Inflammatory macrophage treated with lipopolysaccharide for 4 hours (primary cell): ENCODE measurements at regions not wholly inside any gene's neighbourhood (a gene's known extent, or its start where the extent isn't known, plus 50 kb on each side); places are given as distances from the start of the nearest gene placed in this dataset.
"Not testable (repeated sequence)": the region's sequence is repeated elsewhere in the genome, so short reads cannot be mapped to it uniquely, and the experiment has no call there.

ENCODE experiments used
- DNase-seq: peaks from one replicate; pipeline ENCODE4 v3.0.0-alpha.2; 2020

- DNase-seq = no peak
Measured at GRCh38 chr4:28241021-28241420, 1380.4 kb downstream of the STIM2 start.

GRCh38 chr4:28247805-28248204 is 1387.2 kb downstream of the STIM2 start:
- DNase-seq = no peak

- DNase-seq = no peak
Measured at GRCh38 chr4:28248269-28248668, 1387.6 kb downstream of the STIM2 start.

GRCh38 chr4:28250646-28251045 is 1390.0 kb downstream of the STIM2 start:
- no peak for DNase-seq

- no peak for DNase-seq
Measured at GRCh38 chr4:28251831-28252230, 1391.2 kb downstream of the STIM2 start.

GRCh38 chr4:28254003-28254402 is 1393.4 kb downstream of the STIM2 start:
- no peak for DNase-seq

GRCh38 chr4:28256295-28256694 is 1395.7 kb downstream of the STIM2 start:
- DNase-seq = no peak

GRCh38 chr4:28259951-28260350 is 1399.3 kb downstream of the STIM2 start:
- DNase-seq = no peak

GRCh38 chr4:28267166-28267565 is 1406.5 kb downstream of the STIM2 start:
- no peak for DNase-seq

- no peak for DNase-seq
Measured at GRCh38 chr4:28269426-28269825, 1408.8 kb downstream of the STIM2 start.

- no peak for DNase-seq
Measured at GRCh38 chr4:28277931-28278330, 1417.3 kb downstream of the STIM2 start.

GRCh38 chr4:28278676-28279075 is 1418.0 kb downstream of the STIM2 start:
- no peak for DNase-seq

- no peak for DNase-seq
Measured at GRCh38 chr4:28279249-28279648, 1418.6 kb downstream of the STIM2 start.

- not testable (repeated sequence) for DNase-seq
Measured at GRCh38 chr4:28286266-28286665, 1425.6 kb downstream of the STIM2 start.

- DNase-seq = no peak
Measured at GRCh38 chr4:28287831-28288233, 1427.2 kb downstream of the STIM2 start.

- no peak for DNase-seq
Measured at GRCh38 chr4:28296239-28296638, 1435.6 kb downstream of the STIM2 start.

- DNase-seq = no peak
Measured at GRCh38 chr4:28310926-28311325, 1450.3 kb downstream of the STIM2 start.

GRCh38 chr4:28312497-28312896 is 1451.9 kb downstream of the STIM2 start:
- DNase-seq = not testable (repeated sequence)

- no peak for DNase-seq
Measured at GRCh38 chr4:28313729-28314713, 1453.4 kb downstream of the STIM2 start.

GRCh38 chr4:28317221-28317620 is 1456.6 kb downstream of the STIM2 start:
- DNase-seq = no peak

- DNase-seq = no peak
Measured at GRCh38 chr4:28334249-28334648, 1473.6 kb downstream of the STIM2 start.

GRCh38 chr4:28341784-28342183 is 1481.1 kb downstream of the STIM2 start:
- DNase-seq = no peak

GRCh38 chr4:28350485-28350884 is 1489.8 kb downstream of the STIM2 start:
- DNase-seq = no peak

- DNase-seq = no peak
Measured at GRCh38 chr4:28351102-28351501, 1490.5 kb downstream of the STIM2 start.

- no peak for DNase-seq
Measured at GRCh38 chr4:28351826-28352225, 1491.2 kb downstream of the STIM2 start.
